ACC112 (cell line): ENCODE measurements at regions not wholly inside any gene's neighbourhood (a gene's known extent, or its start where the extent isn't known, plus 50 kb on each side); places are given as distances from the start of the nearest gene placed in this dataset.

Source experiments
- H2AFZ ChIP-seq: fragments of 200-600 bp; sonication (generic); one replicate; pipeline ENCODE4 v1.6.0; 2017; ENCODE audit warnings: antibody characterized with exemption, low read length; ENCODE audit not compliant: unreplicated experiment
- H3K27ac ChIP-seq: fragments of 200-600 bp; sonication (generic); 2 replicates; pipeline ENCODE4 v1.5.1; 2014; ENCODE audit warnings: low read depth, mild to moderate bottlenecking, antibody characterized with exemption, low read length, moderate library complexity
- H3K27me3 ChIP-seq: fragments of 200-600 bp; sonication (generic); 2 replicates; pipeline ENCODE4 v1.6.1; 2014; ENCODE audit warnings: mild to moderate bottlenecking, antibody characterized with exemption, low read length, moderate library complexity, mixed read lengths; ENCODE audit not compliant: insufficient read depth
- H3K36me3 ChIP-seq: fragments of 200-600 bp; sonication (generic); 2 replicates; pipeline ENCODE4 v1.6.1; 2016; ENCODE audit warnings: mild to moderate bottlenecking, antibody characterized with exemption, low read length, moderate library complexity, mixed read lengths; ENCODE audit not compliant: insufficient read depth
- H3K4me1 ChIP-seq: fragments of 200-600 bp; sonication (generic); one replicate; pipeline ENCODE4 v1.6.1; 2016; ENCODE audit warnings: low read length, mixed read lengths; ENCODE audit not compliant: insufficient read depth, unreplicated experiment, control insufficient read depth
- H3K4me3 ChIP-seq: fragments of 200-600 bp; sonication (generic); 2 replicates; pipeline ENCODE4 v1.5.1; 2014; ENCODE audit warnings: mild to moderate bottlenecking, low read depth, low read length
- H3K79me2 ChIP-seq: fragments of 200-600 bp; sonication (generic); one replicate; pipeline ENCODE4 v1.6.0; 2016; ENCODE audit warnings: low read length; ENCODE audit not compliant: control insufficient read depth, unreplicated experiment, insufficient read depth

DNA sequence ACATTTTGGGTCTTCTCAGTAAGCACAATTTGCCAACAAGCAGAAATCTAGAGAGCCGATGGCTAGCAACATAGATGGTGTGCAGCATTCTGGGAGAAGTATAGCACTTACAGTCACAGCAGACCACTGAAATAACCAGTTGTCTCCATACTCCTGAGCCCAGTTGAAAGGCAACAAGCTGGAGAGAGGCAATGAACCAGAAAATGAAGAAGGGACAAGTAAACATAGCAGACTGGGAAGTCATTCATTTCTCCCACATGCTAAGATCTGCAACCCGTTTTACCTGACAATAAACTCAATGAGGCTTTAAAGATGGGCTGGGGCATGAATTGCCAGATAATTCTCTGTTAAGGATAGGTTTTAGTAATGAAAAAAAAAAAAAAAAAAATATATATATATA is 575.6 kb upstream of the GRAMD2B start:
- Histone ChIP-seq H2AFZ (no peak overlapping the region), H3K4me3 (no peak overlapping the region), H3K4me1 (no peaks in the 10 kb centered on the region)

DNA sequence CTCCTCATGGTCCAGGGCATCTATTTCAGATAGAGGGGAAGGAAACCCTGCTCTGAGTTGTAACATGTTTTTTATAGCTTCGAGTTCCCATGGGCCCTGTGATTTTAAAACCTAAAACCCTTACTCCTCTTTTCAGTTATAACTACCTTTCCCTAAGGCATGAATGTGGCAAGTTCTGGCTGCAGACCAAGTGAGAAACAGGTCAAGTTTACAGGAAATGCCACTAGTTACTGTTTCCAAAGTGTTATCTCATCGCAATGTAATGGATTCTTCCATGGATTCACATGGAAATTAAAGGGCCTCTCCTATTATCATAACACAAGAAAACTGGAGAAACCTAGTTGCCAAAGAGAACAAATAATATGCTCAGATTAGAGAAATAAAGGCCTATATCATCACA is 574.5 kb upstream of the GRAMD2B start:
- Histone ChIP-seq H3K36me3 (no peaks in the 10 kb centered on the region), H3K4me3 (no peak overlapping the region), H3K79me2 (no peaks in the 10 kb centered on the region), H3K4me1 (no peaks in the 10 kb centered on the region), H3K27ac (no peak overlapping the region), H3K27me3 (no peaks in the 10 kb centered on the region), H2AFZ (no peak overlapping the region)

More for the DNA sequence above, 575.6 kb upstream of the GRAMD2B start:
- Histone ChIP-seq H3K36me3 (no peaks in the 10 kb centered on the region), H3K27me3 (no peaks in the 10 kb centered on the region), H3K79me2 (no peaks in the 10 kb centered on the region), H3K27ac (no peak overlapping the region)

DNA sequence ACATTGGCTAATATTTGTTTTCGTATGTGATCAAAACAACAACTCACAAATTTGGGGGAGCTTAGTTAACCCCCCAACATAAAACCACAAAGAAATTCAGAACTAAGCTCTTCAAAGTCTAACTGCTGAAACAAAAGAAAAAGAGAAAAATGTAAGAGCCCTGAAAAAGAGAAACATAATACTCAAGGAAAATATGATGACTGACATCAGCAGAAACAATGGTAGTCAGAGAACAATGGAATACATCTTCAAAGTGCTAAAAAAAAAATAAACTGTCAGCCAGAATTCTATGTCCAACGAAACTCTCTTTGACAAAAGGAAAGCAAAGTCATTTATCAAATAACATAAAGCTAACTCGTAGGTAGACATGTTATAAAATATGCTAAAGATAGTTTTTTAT is 566.3 kb upstream of the GRAMD2B start:
- H3K27ac ChIP-seq, result no peak overlapping the region
- no peak overlapping the region for H3K4me3 ChIP-seq
- H3K27me3 ChIP-seq, result no peaks in the 10 kb centered on the region
- H3K79me2 ChIP-seq, result no peaks in the 10 kb centered on the region
- H2AFZ ChIP-seq, result no peak overlapping the region
- no peaks in the 10 kb centered on the region for H3K36me3 ChIP-seq
- H3K4me1 ChIP-seq, result no peaks in the 10 kb centered on the region

DNA sequence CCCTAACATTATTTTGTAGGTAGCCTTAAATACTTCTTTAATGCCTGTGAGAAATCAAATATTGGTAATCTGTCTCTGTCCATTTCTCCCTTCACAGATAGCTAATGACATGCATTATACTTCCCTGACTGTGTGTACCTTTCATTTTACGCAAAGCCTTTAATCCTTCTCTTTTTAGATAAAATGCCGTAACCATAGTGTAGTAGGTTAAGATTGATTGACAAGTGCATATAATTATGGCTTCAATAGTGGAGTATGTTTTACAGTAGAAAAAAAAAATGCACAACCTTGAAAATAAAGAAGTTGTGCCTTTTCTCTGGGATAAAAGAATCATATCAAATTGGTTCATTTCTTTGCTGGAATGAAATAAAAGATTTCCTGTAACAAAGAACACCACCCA is 559.6 kb upstream of the GRAMD2B start:
- H2AFZ ChIP-seq, result no peak overlapping the region
- H3K27me3 ChIP-seq, result no peaks in the 10 kb centered on the region
- H3K4me3 ChIP-seq, result no peak overlapping the region
- H3K79me2 ChIP-seq, result no peaks in the 10 kb centered on the region
- no peaks in the 10 kb centered on the region for H3K36me3 ChIP-seq
- no peak overlapping the region for H3K27ac ChIP-seq
- H3K4me1 ChIP-seq, result peaks cover 27% of the 10 kb centered on the region

DNA sequence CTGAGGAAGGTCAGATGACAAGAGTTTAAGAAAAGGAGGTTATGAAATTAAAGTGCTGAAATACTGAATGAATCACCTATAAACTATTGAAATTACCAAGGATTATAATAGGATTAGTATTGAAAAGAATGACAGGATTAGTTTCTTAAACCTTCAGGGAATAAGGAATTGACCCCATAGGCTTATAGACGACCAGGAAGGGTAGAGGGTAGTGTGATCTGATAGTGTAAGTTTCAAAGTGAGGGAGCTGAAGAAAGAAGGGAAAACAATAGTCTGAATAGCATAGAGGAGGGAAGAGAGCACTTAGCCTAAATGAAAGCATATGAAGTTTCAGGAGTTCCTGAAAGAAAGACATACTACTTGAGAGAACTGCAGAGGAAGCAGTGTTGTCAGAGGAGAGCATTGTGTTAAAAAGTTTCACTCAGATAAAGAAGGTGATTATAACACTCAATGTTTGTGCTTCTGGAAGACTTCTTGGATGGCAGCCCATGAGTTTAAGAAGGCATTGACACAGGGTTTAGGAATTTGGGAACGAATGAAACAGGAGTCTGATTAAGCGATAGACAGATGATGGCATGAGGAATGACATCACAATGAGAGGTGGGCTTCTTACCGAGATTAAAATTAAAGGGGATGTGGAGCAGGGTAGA is 557.9 kb upstream of the GRAMD2B start:
- Histone ChIP-seq H3K27me3 (no peaks in the 10 kb centered on the region), H3K4me1 (peaks cover 36% of the 10 kb centered on the region)

DNA sequence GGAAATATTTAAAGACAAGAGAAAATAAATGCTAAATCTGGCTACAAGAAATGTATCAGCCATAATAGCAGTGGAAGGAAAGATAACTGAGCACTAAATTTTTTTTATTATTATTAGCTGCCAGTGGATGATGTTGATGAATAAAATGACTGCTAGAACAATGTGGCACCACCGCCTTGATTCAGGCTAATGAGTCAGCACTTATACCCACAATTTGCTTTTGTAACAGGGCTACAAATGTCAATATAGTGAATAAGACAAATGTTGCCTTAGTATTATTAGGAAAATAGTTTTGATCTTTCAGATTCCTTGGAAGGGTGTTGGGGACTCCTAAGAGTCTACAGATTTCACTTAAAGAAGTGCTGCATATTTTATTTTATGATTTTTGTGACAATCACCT is 555.2 kb upstream of the GRAMD2B start:
- Histone ChIP-seq H3K36me3 (no peaks in the 10 kb centered on the region), H3K4me1 (peaks cover 39% of the 10 kb centered on the region), H3K79me2 (no peaks in the 10 kb centered on the region), H2AFZ (peak overlapping the region; percentile 39), H3K27ac (no peak overlapping the region), H3K4me3 (no peak overlapping the region), H3K27me3 (no peaks in the 10 kb centered on the region)

More for the DNA sequence above, 557.9 kb upstream of the GRAMD2B start:
- Histone ChIP-seq H3K27ac (no peak overlapping the region), H3K79me2 (no peaks in the 10 kb centered on the region), H3K36me3 (no peaks in the 10 kb centered on the region), H2AFZ (no peak overlapping the region), H3K4me3 (no peak overlapping the region)

DNA sequence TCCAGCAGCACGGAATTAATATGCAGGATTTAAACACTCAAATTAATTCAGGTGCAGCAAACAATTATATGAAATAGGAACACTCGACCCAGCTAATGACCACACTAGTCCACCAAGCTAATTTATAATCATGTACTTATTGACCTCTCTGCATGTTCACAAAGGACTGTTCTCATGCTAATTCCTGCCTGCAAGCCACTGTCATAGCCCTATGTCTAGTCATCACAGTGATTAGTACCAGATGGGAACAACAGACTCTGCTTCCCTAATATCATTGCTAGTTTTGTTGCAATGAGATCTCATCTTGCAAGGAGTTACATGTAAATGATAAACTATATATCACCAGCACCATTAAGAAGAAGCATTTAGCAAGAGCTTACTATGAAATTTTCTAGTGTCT is 553.0 kb upstream of the GRAMD2B start:
- Histone ChIP-seq H3K4me3 (no peak overlapping the region), H3K36me3 (no peaks in the 10 kb centered on the region), H3K27me3 (no peaks in the 10 kb centered on the region), H2AFZ (no peak overlapping the region), H3K79me2 (no peaks in the 10 kb centered on the region), H3K4me1 (peaks cover 37% of the 10 kb centered on the region), H3K27ac (no peak overlapping the region)

DNA sequence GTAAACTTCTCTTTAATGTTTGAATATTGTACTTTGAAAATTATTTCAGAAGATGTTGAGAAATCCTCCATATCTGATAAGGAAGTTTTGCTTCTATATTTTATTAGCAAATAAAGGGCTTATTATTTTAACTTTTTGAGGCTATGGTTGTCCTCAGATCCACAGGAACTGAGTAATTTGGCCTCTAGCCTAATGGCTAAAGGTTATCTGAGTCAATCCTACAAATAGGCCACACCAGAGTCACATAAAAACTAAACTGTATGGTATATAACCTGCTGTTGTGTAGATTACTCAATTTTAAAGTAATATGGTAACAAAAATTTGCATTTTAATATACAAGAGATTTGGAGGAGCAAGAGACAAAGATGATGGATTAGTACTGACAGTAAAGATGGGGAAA is 549.2 kb upstream of the GRAMD2B start:
- Histone ChIP-seq H3K4me1 (peaks cover 12% of the 10 kb centered on the region), H3K27me3 (no peaks in the 10 kb centered on the region), H2AFZ (no peak overlapping the region), H3K4me3 (no peak overlapping the region), H3K27ac (no peak overlapping the region), H3K79me2 (no peaks in the 10 kb centered on the region), H3K36me3 (no peaks in the 10 kb centered on the region)

DNA sequence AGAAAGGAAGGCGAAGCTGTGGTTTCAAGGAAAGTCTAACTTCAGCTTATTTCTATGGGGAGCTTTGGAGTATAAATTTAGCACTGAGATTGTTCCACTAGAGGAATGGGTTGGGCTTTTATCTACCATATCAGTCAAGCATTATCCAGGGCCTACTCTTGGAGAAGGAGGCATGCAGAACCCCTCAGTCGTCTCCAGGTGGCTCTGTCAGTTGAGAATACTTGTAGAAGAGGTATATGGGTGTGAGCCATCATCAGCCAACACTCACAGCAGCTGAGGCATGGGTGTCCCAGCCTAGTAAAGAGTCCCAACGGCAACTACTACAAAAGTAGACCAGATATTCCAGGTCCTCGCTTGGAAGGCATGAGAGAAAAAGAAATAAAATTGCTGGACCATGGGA is 548.5 kb upstream of the GRAMD2B start:
- no peak overlapping the region for H3K27ac ChIP-seq
- peaks cover 11% of the 10 kb centered on the region for H3K4me1 ChIP-seq
- H2AFZ ChIP-seq, result no peak overlapping the region
- no peaks in the 10 kb centered on the region for H3K79me2 ChIP-seq
- H3K4me3 ChIP-seq, result no peak overlapping the region
- H3K27me3 ChIP-seq, result no peaks in the 10 kb centered on the region
- H3K36me3 ChIP-seq, result no peaks in the 10 kb centered on the region

DNA sequence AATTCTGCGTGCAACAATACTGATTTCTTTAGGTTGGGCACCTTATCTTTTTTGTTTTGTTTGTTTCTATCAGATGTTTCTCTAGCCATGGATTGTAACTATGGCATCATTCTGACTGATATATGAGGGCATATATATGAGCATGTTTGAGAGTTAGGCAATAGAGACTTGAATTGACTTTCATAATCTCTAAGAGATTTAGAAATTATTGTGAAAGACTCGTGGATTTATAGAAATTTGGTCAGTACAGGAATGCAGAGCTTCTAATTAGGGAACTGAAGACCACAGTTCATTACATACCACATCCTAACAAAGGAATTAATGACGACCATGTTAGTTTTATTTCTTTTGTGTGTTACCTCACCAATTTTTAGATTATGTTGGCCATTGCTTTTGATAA is 546.0 kb upstream of the GRAMD2B start:
- Histone ChIP-seq H3K27me3 (no peaks in the 10 kb centered on the region), H3K4me3 (no peak overlapping the region), H3K27ac (no peak overlapping the region), H3K36me3 (no peaks in the 10 kb centered on the region), H2AFZ (no peak overlapping the region), H3K4me1 (peaks cover 3% of the 10 kb centered on the region), H3K79me2 (no peaks in the 10 kb centered on the region)

DNA sequence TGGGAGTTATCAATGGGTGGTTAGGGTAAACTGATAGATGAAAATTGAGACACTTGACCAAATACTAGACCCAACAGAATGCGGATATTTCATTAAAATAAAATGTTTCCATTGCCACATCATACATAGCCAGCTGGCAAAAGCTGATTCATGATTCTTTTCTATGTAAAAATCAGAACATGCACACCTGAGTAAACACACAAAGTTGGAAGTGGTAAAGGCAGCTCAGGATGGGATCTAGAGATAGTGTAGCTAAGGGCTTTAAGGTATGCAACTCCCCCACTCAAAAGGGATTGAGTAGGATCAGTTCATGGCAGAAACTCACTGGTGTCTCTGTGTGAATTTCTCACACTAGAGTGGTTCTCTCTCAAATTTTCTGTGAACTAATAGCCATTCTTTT is 541.1 kb upstream of the GRAMD2B start:
- H3K27ac ChIP-seq, result no peak overlapping the region

More for the DNA sequence above, 541.1 kb upstream of the GRAMD2B start:
- no peak overlapping the region for H2AFZ ChIP-seq
- H3K79me2 ChIP-seq, result no peaks in the 10 kb centered on the region
- no peaks in the 10 kb centered on the region for H3K36me3 ChIP-seq
- H3K4me3 ChIP-seq, result no peak overlapping the region
- no peaks in the 10 kb centered on the region for H3K4me1 ChIP-seq
- no peaks in the 10 kb centered on the region for H3K27me3 ChIP-seq
